EH (cell line): ENCODE measurements at regions not wholly inside any gene's neighbourhood (a gene's known extent, or its start where the extent isn't known, plus 50 kb on each side); places are given as distances from the start of the nearest gene placed in this dataset.

ENCODE experiments used
- DNase-seq: peaks from one replicate; pipeline ENCODE4 v3.0.0-alpha.2; 2015; ENCODE audit warnings: low read depth

- peak; percentile 24 for DNase-seq
These were observed 65.5 kb upstream of the UBE3A start for GRCh38 chr15:25504307-25504706.

- DNase-seq: peak; percentile 49
These were observed 63.1 kb upstream of the UBE3A start for GRCh38 chr15:25501828-25502446.

- no peak for DNase-seq
These were observed 60.0 kb upstream of the UBE3A start for GRCh38 chr15:25498835-25499234.

GRCh38 chr15:25497934-25498333 is 59.1 kb upstream of the UBE3A start:
- DNase-seq: no peak

GRCh38 chr15:25493823-25494526 is 55.2 kb upstream of the UBE3A start:
- DNase-seq: no peak

- DNase-seq: no peak
These were observed 53.5 kb upstream of the UBE3A start for GRCh38 chr15:25492315-25492714.
